LNCaP clone FGC (cell line): ENCODE measurements at regions not wholly inside any gene's neighbourhood (a gene's known extent, or its start where the extent isn't known, plus 50 kb on each side); places are given as distances from the start of the nearest gene placed in this dataset.

Experiments used
- DNase-seq: peaks from one replicate; pipeline ENCODE4 v3.0.0-alpha.2; 2011; ENCODE audit warnings: low read depth
- H3K4me3 ChIP-seq: 2 replicates; pipeline ENCODE4 v1.5.1; 2011; ENCODE audit warnings: mild to moderate bottlenecking, low read depth, low read length, control low read depth
- TF ChIP-seq, protein P1 (sequence below): IDR thresholded peaks from 2 replicates; pipeline ENCODE4 v1.5.1; 2012; ENCODE audit warnings: mild to moderate bottlenecking; ENCODE audit not compliant: control insufficient read depth, insufficient read depth; ENCODE audit errors: extremely low read depth

DNA sequence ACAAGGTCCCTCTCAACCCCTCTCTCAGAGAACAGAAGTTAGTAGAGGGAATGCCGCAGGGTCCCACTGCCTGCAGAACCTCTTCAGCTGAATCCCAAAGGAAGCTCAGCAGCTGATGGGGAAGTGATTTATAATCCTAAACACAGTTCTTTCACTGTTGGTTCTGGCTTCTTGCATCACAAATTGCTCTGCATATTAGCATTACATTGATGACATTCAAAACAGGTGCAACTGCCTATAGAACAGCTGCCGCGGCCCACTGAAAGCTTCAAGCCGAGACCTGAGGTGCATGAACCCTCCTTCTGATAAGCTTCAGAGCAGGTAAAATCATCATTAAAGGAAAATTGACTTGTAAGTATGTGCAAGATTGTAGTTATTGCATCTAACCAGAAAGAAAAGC, 75.2 kb upstream of the KIRREL3 start:
- TF ChIP-seq, protein P1, sequence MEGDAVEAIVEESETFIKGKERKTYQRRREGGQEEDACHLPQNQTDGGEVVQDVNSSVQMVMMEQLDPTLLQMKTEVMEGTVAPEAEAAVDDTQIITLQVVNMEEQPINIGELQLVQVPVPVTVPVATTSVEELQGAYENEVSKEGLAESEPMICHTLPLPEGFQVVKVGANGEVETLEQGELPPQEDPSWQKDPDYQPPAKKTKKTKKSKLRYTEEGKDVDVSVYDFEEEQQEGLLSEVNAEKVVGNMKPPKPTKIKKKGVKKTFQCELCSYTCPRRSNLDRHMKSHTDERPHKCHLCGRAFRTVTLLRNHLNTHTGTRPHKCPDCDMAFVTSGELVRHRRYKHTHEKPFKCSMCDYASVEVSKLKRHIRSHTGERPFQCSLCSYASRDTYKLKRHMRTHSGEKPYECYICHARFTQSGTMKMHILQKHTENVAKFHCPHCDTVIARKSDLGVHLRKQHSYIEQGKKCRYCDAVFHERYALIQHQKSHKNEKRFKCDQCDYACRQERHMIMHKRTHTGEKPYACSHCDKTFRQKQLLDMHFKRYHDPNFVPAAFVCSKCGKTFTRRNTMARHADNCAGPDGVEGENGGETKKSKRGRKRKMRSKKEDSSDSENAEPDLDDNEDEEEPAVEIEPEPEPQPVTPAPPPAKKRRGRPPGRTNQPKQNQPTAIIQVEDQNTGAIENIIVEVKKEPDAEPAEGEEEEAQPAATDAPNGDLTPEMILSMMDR = no peak
- no peak overlapping the region for H3K4me3 ChIP-seq
- no peak for DNase-seq

DNA sequence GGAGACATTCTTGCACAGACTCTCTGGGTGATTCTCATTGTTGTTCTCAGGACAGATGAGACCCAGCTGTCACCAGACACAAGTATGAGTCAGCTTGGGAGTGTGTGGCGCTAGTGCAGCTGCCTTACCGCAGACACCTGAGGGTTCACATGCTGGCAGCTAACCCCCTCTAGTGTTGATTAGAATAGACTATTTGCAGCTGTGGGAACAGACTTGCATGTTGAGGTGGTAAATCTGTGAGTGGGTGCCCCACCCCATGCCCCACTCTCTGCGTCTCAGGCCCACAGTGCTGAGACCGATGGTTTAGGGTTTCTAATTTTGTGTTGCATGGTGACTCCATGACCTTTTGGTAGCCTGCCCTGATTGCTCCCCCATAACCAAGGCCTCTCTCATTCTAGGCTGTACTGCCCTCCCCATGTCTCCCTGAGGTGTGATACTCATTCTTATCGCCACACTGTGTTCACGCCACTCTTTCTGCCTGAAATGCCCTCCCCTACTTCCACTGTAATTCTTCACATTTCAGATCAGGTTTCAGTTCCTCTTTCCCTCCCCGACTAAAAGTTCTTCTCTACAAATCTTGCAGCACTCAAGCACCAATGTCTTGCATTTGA, 73.7 kb upstream of the KIRREL3 start:
- no peak overlapping the region for H3K4me3 ChIP-seq
- TF ChIP-seq, protein P1 = peak; percentile 59
- no peak for DNase-seq

DNA sequence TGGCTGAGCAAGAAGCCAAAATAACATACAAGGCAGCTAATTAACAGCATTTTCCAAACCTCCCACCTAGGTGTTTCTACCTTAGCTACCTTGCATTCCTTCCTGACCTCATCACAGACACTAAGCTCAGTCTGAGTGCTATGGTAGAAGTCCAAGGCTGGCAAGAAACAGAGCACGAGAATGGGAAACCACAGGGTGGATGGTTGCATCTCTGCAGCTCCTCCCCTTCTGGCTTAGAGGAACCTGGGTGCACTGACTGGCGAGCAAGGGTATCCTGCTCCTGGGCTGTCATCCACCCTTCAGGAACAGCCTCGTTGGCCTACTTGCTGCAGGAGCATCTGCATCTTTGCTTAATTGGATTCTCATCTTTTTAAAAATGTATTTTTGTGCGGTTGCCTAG, 73.1 kb upstream of the KIRREL3 start:
- DNase-seq = no peak
- TF ChIP-seq, protein P1 = no peak
- H3K4me3 ChIP-seq = no peak overlapping the region

GRCh38 chr11:127071606-127072005, 71.0 kb upstream of the KIRREL3 start:
- DNase-seq = no peak
- TF ChIP-seq, protein P1 = no peak
- no peak overlapping the region for H3K4me3 ChIP-seq

DNA sequence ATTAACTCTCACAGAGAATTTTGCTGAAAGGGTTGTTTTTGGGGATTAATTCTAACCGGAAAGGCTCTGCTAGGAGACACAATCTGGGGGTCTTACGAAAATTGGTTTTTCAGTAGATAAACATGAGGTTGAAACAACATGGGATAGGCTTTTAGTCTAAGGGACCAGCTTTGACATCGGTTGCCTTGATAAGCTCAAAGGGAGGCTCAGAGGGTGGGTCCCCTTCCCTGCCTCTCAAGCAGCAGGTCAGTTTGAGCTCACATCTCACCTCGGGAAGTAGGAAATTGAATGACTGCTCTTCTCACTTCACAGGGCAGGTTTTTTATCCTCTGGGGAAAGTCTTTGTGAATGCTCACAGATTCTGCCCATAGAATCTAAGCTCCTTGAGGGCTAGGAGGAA, 70.2 kb upstream of the KIRREL3 start:
- TF ChIP-seq, protein P1 = no peak
- no peak overlapping the region for H3K4me3 ChIP-seq
- no peak for DNase-seq

- no peak for DNase-seq
- TF ChIP-seq, protein P1 = no peak
- no peak overlapping the region for H3K4me3 ChIP-seq
These were observed 66.0 kb upstream of the KIRREL3 start for GRCh38 chr11:127066401-127067090.

- no peak overlapping the region for H3K4me3 ChIP-seq
- TF ChIP-seq, protein P1 = no peak
- DNase-seq = no peak
These were observed 62.7 kb upstream of the KIRREL3 start for GRCh38 chr11:127063241-127063640.
